ENCODE measurements at regions not wholly inside any gene's neighbourhood (a gene's known extent, or its start where the extent isn't known, plus 50 kb on each side); places are given as distances from the start of the nearest gene placed in this dataset.

- no peak overlapping the region for H3K4me3 ChIP-seq (ENCODE audit: low read depth, low read length, poor library complexity, severe bottlenecking)
- CTCF ChIA-PET: no interaction called here
- POLR2A ChIA-PET (ENCODE audit: low non-redundant PET): no interaction called here
- intact Hi-C loops (cut with micrococcal nuclease; ENCODE audit: unreplicated experiment): no loop called here
- H3K4me1 ChIP-seq (ENCODE audit: insufficient read depth, low read length, poor library complexity, severe bottlenecking): no peaks in the 10 kb centered on the region
- no peaks in the 10 kb centered on the region for H3K36me3 ChIP-seq (ENCODE audit: insufficient read depth, low read length, poor library complexity, severe bottlenecking)
- no peaks in the 10 kb centered on the region for H3K27me3 ChIP-seq (replicated peaks; ENCODE audit: insufficient read depth, low read depth, low read length, poor library complexity)
- no TSS peak for BruUV-seq (replicated peaks)
- no peak for DNase-seq (ENCODE audit: low spot score)
- no peak overlapping the region for H3K27ac ChIP-seq (ENCODE audit: low read depth, low read length, poor library complexity, severe bottlenecking)
- TF ChIP-seq EZH2 (IDR thresholded peaks at IDR 0.05; ENCODE audit: borderline replicate concordance, low read depth, low read length, poor library complexity, severe bottlenecking): no peak
- TF ChIP-seq CTCF (conservative IDR thresholded peaks at IDR 0.05; ENCODE audit: low read depth, low read length): no peak
- H3K9me3 ChIP-seq (ENCODE audit: low read depth, low read length, poor library complexity, severe bottlenecking): no peaks in the 10 kb centered on the region
These were observed 248.6 kb upstream of the NREP start for GRCh38 chr5:112005623-112005930.

- ChIA-PET POLR2A (ENCODE audit: low non-redundant PET) (no interaction called here), CTCF (no interaction called here)
- TF ChIP-seq EZH2 (IDR thresholded peaks at IDR 0.05; ENCODE audit: borderline replicate concordance, low read depth, low read length, poor library complexity, severe bottlenecking) (no peak), CTCF (conservative IDR thresholded peaks at IDR 0.05; ENCODE audit: low read depth, low read length) (no peak)
- Histone ChIP-seq H3K27ac (ENCODE audit: low read depth, low read length, poor library complexity, severe bottlenecking) (no peak overlapping the region), H3K27me3 (replicated peaks; ENCODE audit: insufficient read depth, low read depth, low read length, poor library complexity) (no peaks in the 10 kb centered on the region), H3K4me3 (ENCODE audit: low read depth, low read length, poor library complexity, severe bottlenecking) (no peak overlapping the region), H3K9me3 (ENCODE audit: low read depth, low read length, poor library complexity, severe bottlenecking) (no peaks in the 10 kb centered on the region), H3K36me3 (ENCODE audit: insufficient read depth, low read length, poor library complexity, severe bottlenecking) (no peaks in the 10 kb centered on the region), H3K4me1 (ENCODE audit: insufficient read depth, low read length, poor library complexity, severe bottlenecking) (no peaks in the 10 kb centered on the region)
- DNase-seq (ENCODE audit: low spot score): no peak
- BruUV-seq (replicated peaks): no TSS peak
- intact Hi-C loops (cut with micrococcal nuclease; ENCODE audit: unreplicated experiment): no loop called here
These were observed 248.1 kb upstream of the NREP start for GRCh38 chr5:112004867-112005622.

- ChIA-PET CTCF (no interaction called here), POLR2A (ENCODE audit: low non-redundant PET) (no interaction called here)
- Histone ChIP-seq H3K27me3 (replicated peaks; ENCODE audit: insufficient read depth, low read depth, low read length, poor library complexity) (no peaks in the 10 kb centered on the region), H3K27ac (ENCODE audit: low read depth, low read length, poor library complexity, severe bottlenecking) (no peak overlapping the region), H3K4me3 (ENCODE audit: low read depth, low read length, poor library complexity, severe bottlenecking) (no peak overlapping the region), H3K36me3 (ENCODE audit: insufficient read depth, low read length, poor library complexity, severe bottlenecking) (no peaks in the 10 kb centered on the region), H3K4me1 (ENCODE audit: insufficient read depth, low read length, poor library complexity, severe bottlenecking) (no peaks in the 10 kb centered on the region), H3K9me3 (ENCODE audit: low read depth, low read length, poor library complexity, severe bottlenecking) (no peaks in the 10 kb centered on the region)
- no peak for DNase-seq (ENCODE audit: low spot score)
- no TSS peak for BruUV-seq (replicated peaks)
- TF ChIP-seq EZH2 (IDR thresholded peaks at IDR 0.05; ENCODE audit: borderline replicate concordance, low read depth, low read length, poor library complexity, severe bottlenecking): no peak
- no peak for TF ChIP-seq CTCF (conservative IDR thresholded peaks at IDR 0.05; ENCODE audit: low read depth, low read length)
- intact Hi-C loops (cut with micrococcal nuclease; ENCODE audit: unreplicated experiment): no loop called here
These were observed 245.4 kb upstream of the NREP start for GRCh38 chr5:112002376-112002775.

Measured in A673 (cell line).